ENCODE measurements at regions not wholly inside any gene's neighbourhood (a gene's known extent, or its start where the extent isn't known, plus 50 kb on each side); places are given as distances from the start of the nearest gene placed in this dataset.
"Not testable (repeated sequence)": the region's sequence is repeated elsewhere in the genome, so short reads cannot be mapped to it uniquely, and the experiment has no call there.

DNA sequence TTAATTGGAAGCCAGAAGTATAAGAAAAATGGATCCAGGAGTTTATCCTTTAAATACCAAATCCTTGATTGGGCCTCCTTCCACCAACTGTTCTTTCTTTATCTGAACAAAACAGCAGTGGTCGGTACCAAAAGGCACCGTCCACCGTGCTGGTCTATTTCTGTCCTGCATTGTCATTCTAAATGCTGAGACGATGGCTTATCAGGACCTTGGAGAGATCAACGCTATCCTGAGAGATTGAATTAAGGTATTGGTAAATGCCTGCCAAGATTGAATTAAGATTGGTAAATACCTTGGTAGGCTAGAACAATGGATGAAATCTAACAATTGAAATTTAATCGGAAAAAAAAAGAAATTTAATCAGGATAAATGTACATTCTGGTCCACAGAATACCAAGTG, 73.4 kb upstream of the SOD1 start:
- DNase-seq (ENCODE audit: low read depth in 2 of 2) = no peak
- TF ChIP-seq, protein P1, sequence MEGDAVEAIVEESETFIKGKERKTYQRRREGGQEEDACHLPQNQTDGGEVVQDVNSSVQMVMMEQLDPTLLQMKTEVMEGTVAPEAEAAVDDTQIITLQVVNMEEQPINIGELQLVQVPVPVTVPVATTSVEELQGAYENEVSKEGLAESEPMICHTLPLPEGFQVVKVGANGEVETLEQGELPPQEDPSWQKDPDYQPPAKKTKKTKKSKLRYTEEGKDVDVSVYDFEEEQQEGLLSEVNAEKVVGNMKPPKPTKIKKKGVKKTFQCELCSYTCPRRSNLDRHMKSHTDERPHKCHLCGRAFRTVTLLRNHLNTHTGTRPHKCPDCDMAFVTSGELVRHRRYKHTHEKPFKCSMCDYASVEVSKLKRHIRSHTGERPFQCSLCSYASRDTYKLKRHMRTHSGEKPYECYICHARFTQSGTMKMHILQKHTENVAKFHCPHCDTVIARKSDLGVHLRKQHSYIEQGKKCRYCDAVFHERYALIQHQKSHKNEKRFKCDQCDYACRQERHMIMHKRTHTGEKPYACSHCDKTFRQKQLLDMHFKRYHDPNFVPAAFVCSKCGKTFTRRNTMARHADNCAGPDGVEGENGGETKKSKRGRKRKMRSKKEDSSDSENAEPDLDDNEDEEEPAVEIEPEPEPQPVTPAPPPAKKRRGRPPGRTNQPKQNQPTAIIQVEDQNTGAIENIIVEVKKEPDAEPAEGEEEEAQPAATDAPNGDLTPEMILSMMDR (IDR thresholded peaks at IDR 0.05; ENCODE audit: low read depth, low read length) = no peak

DNA sequence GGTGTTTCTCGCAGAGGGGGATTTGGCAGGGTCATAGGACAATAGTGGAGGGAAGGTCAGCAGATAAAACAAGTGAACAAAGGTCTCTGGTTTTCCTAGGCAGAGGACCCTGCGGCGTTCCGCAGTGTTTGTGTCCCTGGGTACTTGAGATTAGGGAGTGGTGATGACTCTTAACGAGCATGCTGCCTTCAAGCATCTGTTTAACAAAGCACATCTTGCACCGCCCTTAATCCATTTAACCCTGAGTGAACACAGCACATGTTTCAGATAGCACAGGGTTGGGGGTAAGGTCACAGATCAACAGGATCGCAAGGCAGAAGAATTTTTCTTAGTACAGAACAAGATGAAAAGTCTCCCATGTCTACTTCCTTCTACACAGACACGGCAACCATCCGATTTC, 75.6 kb upstream of the SOD1 start:
- H3K4me3 ChIP-seq (replicated peaks in 1 of 2; ENCODE audit: low read depth in 2 of 2, low read length in 2 of 2) = not testable (repeated sequence)

More for the DNA sequence above, 73.4 kb upstream of the SOD1 start:
- H3K4me3 ChIP-seq (replicated peaks in 1 of 2; ENCODE audit: low read depth in 2 of 2, low read length in 2 of 2) = no peak overlapping the region

DNA sequence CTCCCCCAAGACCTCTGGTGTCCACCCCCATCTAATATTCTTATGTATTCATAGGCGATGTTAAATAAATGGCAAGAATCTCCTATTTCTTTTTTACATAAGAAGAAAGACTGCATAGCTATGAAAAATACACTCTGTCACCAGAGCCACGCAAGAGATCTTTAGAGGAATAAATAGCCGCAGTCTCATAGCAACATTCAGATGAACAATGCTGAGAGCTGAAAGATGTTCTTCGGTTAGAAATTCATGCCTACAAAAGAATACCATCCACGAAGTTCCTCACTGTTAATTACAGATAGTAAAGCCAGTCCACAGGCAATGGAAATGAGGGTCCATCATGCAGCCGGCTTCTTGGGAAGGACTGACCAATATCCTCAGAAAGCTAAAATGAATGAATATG, 76.0 kb upstream of the SOD1 start:
- no peak for DNase-seq (ENCODE audit: low read depth in 2 of 2)
- TF ChIP-seq, protein P1 (IDR thresholded peaks at IDR 0.05; ENCODE audit: low read depth, low read length) = no peak
- H3K4me3 ChIP-seq (replicated peaks in 1 of 2; ENCODE audit: low read depth in 2 of 2, low read length in 2 of 2) = no peak overlapping the region

More for the DNA sequence above, 75.6 kb upstream of the SOD1 start:
- not testable (repeated sequence) for DNase-seq (ENCODE audit: low read depth in 2 of 2)

DNA sequence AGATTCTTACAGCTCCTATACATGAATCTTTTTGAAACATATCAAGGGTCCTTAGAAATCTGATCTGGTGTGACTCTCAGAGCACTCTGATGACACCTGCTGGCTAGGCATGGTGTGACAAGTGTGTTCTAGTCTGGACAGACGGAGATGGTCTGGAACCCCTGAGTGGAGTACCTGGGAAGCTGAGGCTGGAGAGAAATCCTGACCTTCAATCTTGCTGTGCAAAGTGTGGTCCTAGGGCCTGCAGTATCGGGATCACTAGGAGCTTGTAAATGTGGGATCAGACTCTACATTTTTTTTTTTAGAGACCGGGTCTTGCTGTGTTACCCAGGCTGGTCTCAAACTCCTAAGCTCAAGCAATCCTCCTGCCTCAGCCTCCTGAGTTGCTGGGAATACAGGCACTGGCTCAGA, 78.6 kb upstream of the SOD1 start:
- TF ChIP-seq, protein P1 (IDR thresholded peaks at IDR 0.05; ENCODE audit: low read depth, low read length) = peak; percentile 87
- peak; percentile 73 to 78 for DNase-seq (ENCODE audit: low read depth in 2 of 2)
- H3K4me3 ChIP-seq (replicated peaks in 1 of 2; ENCODE audit: low read depth in 2 of 2, low read length in 2 of 2) = no peak overlapping the region

DNA sequence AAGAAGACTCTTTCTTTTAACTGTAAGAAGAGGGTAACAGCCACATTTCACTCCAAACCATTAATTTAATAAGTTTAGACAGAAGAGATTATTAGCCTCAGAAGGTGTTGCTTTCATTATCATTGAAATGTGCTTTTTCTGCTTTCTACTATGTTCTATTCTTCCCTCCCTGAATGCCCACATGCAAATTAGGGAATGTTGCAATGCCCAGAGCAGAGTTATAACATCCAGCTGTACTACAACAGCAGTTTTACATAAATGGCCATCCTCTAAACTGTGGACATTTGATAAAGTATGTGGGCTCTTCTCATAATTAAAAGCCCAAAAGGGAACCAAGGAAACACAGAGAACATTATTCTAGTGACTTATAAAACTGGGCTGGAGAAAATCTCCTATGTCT, 82.2 kb upstream of the SOD1 start:
- no peak overlapping the region for H3K4me3 ChIP-seq (replicated peaks in 1 of 2; ENCODE audit: low read depth in 2 of 2, low read length in 2 of 2)
- TF ChIP-seq, protein P1 (IDR thresholded peaks at IDR 0.05; ENCODE audit: low read depth, low read length) = no peak
- peak in 1 of 2 donors; percentile 13 for DNase-seq (ENCODE audit: low read depth in 2 of 2)

DNA sequence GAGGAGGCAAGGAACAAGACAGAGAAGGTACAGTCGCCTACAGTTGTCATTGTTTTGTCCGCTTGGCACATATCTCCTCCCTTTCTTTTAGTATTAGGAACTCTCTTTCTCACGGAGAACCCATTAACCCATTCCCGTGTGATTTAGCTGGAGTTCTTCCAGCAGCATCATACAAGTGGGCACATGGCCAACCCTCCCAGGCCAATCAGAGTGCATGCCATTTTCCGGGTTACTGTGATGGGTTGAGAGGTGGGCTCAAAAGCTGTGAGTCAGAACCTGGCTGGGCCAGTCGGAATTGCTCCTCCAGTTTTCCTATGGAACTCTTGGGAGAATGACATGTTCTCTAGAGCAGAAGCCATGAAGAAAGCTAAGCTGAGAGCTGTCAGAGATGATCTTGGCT, 83.1 kb upstream of the SOD1 start:
- no peak overlapping the region for H3K4me3 ChIP-seq (replicated peaks in 1 of 2; ENCODE audit: low read depth in 2 of 2, low read length in 2 of 2)
- TF ChIP-seq, protein P1 (IDR thresholded peaks at IDR 0.05; ENCODE audit: low read depth, low read length) = no peak
- peak; percentile 29 to 48 for DNase-seq (ENCODE audit: low read depth in 2 of 2)

DNA sequence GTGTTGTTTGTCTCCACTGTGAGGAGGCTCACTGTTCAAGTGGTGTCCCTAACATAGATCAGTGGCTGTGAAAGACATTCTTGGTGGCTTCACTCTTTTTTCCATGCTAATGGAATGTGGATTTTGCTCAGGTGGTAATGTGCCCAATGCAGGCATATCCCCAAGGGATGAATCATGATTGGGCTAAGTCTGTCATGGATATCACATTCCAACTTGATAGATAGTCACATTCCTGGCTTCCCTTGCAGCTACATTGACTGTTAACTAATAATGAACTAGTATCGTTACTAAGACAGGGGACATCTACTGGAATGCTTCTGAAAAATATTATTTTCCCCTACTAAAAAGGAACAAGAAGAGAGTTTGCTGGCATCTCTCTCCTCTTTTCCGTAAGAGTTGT, 86.3 kb upstream of the SOD1 start:
- TF ChIP-seq, protein P1 (IDR thresholded peaks at IDR 0.05; ENCODE audit: low read depth, low read length) = no peak
- no peak for DNase-seq (ENCODE audit: low read depth in 2 of 2)
- no peak overlapping the region for H3K4me3 ChIP-seq (replicated peaks in 1 of 2; ENCODE audit: low read depth in 2 of 2, low read length in 2 of 2)
